PC-3 (cell line): ENCODE measurements at regions not wholly inside any gene's neighbourhood (a gene's known extent, or its start where the extent isn't known, plus 50 kb on each side); places are given as distances from the start of the nearest gene placed in this dataset.

Source experiments
- CTCF ChIP-seq: fragments of 300-600 bp; sonication (generic); conservative IDR thresholded peaks from 2 replicates; pipeline ENCODE4 v1.5.1; 2017; ENCODE audit warnings: antibody characterized with exemption, low read depth, mild to moderate bottlenecking, low read length
- EZH2 ChIP-seq: fragments of 300-600 bp; sonication (generic); IDR thresholded peaks from one replicate; pipeline ENCODE4 v1.6.1; 2017; ENCODE audit warnings: antibody characterized with exemption, mild to moderate bottlenecking, low read length; ENCODE audit not compliant: unreplicated experiment

DNA sequence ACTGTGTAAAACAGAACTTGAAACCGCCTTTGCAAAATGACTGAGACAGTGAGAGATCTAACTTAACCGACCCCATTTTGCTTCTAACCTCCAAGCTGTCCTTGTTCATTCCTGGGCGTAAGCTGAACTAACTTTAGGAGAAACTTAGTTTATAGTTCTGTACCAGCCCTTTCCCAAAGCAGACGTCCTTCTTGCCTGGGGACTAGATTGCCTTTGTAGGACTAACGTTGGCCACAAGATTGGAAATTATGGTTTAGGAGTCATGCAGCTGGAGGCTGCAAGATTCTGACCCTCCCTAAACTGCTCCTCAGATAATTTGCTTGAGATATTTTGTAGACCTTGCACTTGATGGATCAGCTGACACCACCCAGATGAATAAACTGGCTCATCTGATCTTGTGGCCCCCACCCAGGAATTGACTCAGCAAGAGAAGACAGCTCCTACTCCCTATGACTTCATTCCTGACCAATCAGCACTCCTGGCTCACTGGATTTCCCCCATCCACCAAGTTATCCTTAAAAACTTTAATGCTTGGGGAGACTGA, 219.9 kb upstream of the PROK2 start:
- TF ChIP-seq CTCF (no peak), EZH2 (no peak)
